ENCODE measurements at regions not wholly inside any gene's neighbourhood (a gene's known extent, or its start where the extent isn't known, plus 50 kb on each side); places are given as distances from the start of the nearest gene placed in this dataset.

DNA sequence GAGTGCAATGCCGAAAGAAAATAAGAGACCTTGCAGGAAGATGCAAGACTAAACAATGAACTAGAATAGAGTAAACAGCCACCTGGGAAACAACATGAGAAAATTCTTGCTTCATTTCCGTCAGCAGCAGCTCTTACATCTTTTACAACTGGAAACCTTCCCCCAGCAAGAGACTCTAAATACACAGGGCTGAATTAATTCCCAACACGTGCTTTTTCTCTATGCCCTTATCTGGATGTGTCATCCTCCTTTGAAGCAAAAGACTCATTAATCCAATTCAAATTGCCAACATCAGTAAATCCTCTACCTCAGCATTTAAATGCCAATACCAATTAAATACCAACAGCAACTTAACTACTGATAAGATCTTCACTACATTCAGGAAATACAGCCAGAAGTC lies 99.0 kb upstream of the PDE1C start:
- ATAC-seq (no peak), DNase-seq (ENCODE audit: low read depth, low spot score) (no peak)
- Histone ChIP-seq H3K9ac (ENCODE audit: low read length) (no peak overlapping the region), H3K27ac (ENCODE audit: low read depth, low read length) (no peak overlapping the region), H3K36me3 (ENCODE audit: control insufficient read depth in 1 of 2, insufficient read depth in 2 of 2, low read length in 2 of 2) (no peaks in the 10 kb centered on the region), H3K9me3 (ENCODE audit: control insufficient read depth in 1 of 2, insufficient read depth in 1 of 2, low read depth in 1 of 2, low read length in 2 of 2) (no peaks in the 10 kb centered on the region), H2AFZ (ENCODE audit: low read depth, low read length, poor library complexity, severe bottlenecking) (no peak overlapping the region), H3K27me3 (ENCODE audit: insufficient read depth, low read length) (peaks cover 8% of the 10 kb centered on the region; the same call in 1 of the 2 replicates), H3K4me2 (ENCODE audit: low read length) (no peak overlapping the region), H4K20me1 (ENCODE audit: insufficient read depth) (no peaks in the 10 kb centered on the region), H3K79me2 (ENCODE audit: insufficient read depth, low read length) (no peaks in the 10 kb centered on the region), H3K4me3 (replicated peaks in 1 of 2; ENCODE audit: low read depth in 1 of 2, low read length in 2 of 2) (no peak overlapping the region), H3K4me1 (ENCODE audit: control insufficient read depth in 1 of 2, insufficient read depth in 2 of 2, low read length in 2 of 2) (no peaks in the 10 kb centered on the region), H3K9me2 (ENCODE audit: insufficient read depth) (no peaks in the 10 kb centered on the region)
- TF ChIP-seq EZH2 (IDR thresholded peaks at IDR 0.05) (no peak), SRF (IDR thresholded peaks at IDR 0.05; ENCODE audit: low read depth) (no peak), RAD21 (IDR thresholded peaks at IDR 0.05; ENCODE audit: low read depth) (no peak), CBX3 (IDR thresholded peaks at IDR 0.05; ENCODE audit: low read depth) (no peak), SP1 (IDR thresholded peaks at IDR 0.05; ENCODE audit: low read depth) (no peak), CEBPB (IDR thresholded peaks at IDR 0.05; ENCODE audit: low read depth) (no peak), ELF1 (IDR thresholded peaks at IDR 0.05; ENCODE audit: borderline replicate concordance, low read depth) (no peak), TCF7L2 (IDR thresholded peaks at IDR 0.05; ENCODE audit: borderline replicate concordance, extremely low read depth, insufficient read depth, insufficient read length) (no peak), ZFX (IDR thresholded peaks at IDR 0.05) (no peak), SIN3A (IDR thresholded peaks at IDR 0.05; ENCODE audit: low read depth) (no peak), YY1 (IDR thresholded peaks at IDR 0.05; ENCODE audit: extremely low read depth, insufficient replicate concordance, low read depth, low read length) (no peak), EZH2phosphoT487 (IDR thresholded peaks at IDR 0.05; ENCODE audit: borderline replicate concordance) (no peak), ATF3 (IDR thresholded peaks at IDR 0.05) (no peak), FOSL1 (IDR thresholded peaks at IDR 0.05; ENCODE audit: low read depth) (no peak), ZBTB33 (IDR thresholded peaks at IDR 0.05; ENCODE audit: extremely low read depth, insufficient replicate concordance, low read length) (no peak), ZNF274 (IDR thresholded peaks at IDR 0.05; ENCODE audit: low read depth, low read length) (no peak)
- ChIA-PET CTCF (no interaction called here), POLR2A (no interaction called here), RAD21 (ENCODE audit: low non-redundant PET in 1 of 2, low total read pairs in 2 of 2, uncharacterized antibody in 2 of 2, unreplicated experiment in 2 of 2) (no interaction called here)
- BruUV-seq (replicated peaks) = no TSS peak
- intact Hi-C loops (cut with micrococcal nuclease) = no loop called here

Data from HCT116 (cell line).